ENCODE measurements at regions not wholly inside any gene's neighbourhood (a gene's known extent, or its start where the extent isn't known, plus 50 kb on each side); places are given as distances from the start of the nearest gene placed in this dataset.

DNA sequence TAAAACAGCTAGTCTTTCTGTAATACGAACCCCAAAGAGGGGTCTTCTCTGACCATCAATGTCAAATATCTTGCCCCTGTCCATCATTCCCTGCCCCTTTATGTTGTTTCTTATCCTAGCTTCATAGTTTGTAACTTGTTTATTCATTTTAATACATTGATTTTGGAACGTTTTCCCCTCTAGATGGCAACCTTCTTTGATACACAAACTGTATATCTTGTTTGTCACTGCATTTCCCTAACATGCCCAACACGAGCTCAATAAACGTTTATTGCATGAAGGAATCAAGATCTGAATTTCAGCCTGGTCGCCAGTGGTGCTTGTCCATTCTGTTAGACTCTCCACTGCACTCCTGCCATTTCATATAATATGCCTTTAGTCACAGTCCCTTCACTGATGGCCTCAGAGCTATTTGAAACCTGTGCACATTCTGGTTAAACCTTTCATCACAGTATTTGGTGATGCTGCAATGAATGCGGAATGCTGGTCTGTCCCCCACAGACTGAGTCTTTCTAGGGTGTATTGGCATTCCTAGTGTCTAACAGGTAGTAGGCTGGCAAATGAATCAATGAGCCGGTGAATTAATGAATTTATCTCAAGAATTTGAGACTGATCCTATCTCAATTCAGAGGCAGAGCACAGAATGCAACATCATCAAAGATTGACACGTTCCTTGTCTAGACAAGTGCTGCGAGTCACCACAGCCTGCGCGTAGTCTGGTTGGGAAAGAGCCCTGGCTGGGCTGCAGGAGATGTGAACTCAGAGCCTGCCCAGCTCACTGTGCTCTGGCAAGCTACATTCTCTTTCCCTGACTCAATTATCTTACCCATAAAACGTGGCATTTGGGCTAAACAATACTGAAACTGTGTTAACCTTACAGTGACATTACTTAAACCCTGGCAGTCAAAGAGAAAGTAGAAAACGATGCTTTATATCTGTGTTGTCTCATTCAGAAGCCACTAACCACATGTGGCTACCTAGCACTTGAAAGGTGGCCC, 55.2 kb upstream of the FRMD4A start:
- DNase-seq: peak; percentile 92

DNA sequence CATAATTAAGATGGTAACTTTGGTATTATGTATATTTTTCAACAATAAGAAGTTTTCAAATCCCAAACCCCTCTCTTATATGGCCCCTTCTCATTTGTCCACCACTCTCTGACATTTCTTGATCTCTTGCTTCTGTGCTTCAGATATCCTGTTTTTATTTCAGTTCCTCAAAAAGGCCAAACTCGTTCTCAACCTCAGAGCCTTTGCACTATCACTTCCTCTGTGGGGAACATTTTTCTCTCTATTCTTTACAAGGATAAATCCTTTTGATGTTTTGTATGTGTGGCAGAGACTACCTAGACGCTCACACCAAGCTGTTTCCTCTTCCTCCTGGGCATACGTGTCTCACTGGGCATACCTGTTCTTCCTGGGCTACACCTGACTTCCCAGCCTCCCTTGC, 54.2 kb upstream of the FRMD4A start:
- no peak for DNase-seq

DNA sequence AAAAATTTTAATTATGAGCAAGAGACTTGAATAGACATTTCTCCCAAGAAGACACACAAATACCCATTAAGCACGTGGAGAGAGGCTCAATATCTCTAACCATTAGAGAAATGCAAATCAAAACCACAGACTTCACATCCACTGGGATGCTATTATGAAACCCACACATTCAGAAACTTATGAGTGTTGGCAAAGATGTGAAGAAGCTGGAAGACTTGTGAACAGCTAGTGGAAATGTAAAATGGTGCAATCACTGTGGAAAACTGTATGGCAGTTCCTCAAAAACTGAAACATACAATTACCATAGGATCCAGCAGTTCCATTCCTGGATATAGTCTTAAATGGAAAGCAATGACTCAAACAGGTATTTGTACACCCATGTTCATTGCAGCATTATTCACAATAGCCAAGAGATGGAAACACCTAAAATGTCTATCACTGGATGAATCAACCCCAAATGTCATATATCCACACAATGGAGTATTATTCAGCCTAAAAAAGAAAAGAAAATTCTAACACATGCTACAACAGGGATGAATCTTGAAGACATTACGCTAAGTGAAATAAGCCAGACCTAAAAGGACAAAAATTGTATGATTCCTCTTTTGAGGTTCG, 53.5 kb upstream of the FRMD4A start:
- DNase-seq: no peak

DNA sequence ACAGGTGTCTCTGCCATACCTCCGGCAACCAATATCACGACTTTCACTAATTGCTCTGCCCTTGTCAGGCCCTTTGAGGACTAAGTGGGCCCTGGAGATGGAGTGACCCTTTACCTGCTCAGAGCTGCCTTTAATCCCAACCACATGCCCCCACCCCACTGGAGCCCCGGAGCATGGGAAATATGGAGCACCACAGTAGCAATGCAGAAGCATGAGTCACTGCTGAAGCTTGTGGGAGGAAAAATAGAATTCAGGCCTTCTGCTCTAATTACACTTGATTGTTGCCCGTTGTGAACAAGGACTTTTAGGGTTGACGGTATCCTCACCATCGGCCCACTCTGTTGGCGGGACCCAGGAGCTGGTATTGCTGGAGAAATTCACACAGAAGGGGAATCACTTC, 52.5 kb upstream of the FRMD4A start:
- peak; percentile 65 for DNase-seq

DNA sequence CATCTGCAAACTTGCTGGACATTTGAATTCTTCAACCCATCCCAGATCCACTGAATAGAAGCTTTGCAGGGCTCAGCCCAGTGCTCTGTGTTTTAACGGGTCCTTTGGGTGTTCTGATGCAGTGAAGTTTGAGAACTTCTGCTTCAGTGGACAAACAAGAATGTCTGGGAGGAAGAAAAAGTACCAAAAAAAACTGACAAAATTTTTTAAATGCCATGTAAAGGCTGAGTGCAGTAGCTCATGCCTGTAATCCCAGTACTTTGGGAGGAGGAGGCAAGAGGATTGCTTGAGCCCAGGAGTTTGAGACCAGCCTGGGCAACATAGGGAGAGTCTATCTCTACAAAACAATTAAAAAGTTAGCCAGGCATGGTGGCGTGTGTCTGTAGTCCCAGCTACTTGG, 51.8 kb upstream of the FRMD4A start:
- no peak for DNase-seq

DNA sequence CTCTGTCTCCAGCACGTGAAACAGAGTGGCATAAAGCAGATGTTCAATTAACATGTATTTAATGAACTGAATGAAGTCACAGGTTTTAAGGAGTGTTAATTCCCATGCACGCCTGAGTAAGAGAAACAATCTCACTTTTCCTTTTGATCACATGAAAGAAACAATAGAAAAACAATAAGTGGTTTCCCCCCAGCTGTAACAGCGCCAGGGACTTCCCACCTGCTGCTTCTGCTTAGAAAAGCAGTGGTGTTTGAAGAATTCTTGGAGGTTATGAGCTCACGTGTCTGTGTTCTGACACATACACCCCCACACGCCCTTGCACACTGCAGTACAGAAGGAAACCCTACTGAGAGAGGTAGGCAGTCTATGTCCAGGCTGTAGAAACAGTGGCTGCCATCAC, 51.3 kb upstream of the FRMD4A start:
- DNase-seq: peak; percentile 75

DNA sequence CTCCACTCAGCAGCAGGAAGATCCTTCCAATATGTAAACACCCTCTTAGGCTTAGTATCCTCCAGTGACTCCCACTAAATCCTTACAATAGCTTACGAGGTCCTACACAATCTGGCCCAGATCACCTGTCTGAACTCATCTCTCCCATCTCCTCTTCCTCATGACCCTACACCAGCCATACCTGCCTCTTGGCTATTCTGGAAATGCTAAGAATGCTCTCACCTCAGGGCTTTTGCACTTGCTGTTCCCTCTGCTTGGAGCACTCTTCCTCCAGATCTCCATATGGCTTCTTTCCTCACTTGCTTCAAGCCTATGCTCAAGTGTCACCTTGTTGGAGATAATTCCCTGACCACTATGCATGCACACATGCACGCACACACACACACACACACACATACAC, 50.8 kb upstream of the FRMD4A start:
- DNase-seq: no peak

DNA sequence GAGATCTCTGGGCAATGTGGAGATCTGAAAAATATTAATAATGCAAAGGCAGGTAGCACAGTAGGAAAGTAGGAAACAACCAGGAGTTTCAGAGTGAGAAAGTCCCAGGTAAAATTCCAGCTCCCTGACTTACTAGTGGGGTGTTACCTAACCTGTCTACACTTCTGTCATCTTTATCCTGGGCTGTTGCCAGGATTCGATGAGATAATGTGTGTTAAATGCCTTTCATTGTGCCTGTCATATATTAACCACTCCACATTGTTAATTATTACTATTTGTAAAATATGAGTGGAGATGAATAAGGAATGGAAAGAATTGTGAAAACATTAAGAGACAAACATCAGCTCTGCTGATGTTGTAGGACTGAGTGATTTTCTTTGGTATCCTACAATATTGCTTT, 50.0 kb upstream of the FRMD4A start:
- peak; percentile 39 for DNase-seq

All from NCI-H226 (cell line).